ENCODE measurements at regions not wholly inside any gene's neighbourhood (a gene's known extent, or its start where the extent isn't known, plus 50 kb on each side); places are given as distances from the start of the nearest gene placed in this dataset.
"Not testable (repeated sequence)": the region's sequence is repeated elsewhere in the genome, so short reads cannot be mapped to it uniquely, and the experiment has no call there.

DNA sequence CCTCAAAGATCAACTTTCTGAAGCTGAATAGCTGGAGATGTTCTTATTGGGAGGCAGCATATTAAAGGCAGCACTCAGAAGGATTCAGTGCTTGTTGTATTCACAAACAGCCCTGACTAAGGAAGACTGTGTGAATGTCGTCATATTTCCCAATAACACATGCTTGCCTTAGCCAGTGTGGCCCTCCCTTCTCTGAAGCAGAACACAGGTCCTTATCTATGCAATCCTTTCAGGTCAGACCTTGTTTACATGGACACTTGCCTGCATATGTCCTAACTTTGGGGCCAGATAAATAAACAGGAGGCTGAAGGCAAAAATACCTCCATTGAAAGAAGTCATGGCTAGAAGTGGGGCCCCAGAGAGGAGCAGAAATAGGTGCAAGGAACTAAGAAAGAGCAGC lies 97.2 kb downstream of the SLC4A3 start:
- in situ Hi-C loops (cut with MboI; ENCODE audit: low sequenced_read_pairs) = no loop called here

GRCh38 chr2:219726916-219727315 lies 99.5 kb downstream of the SLC4A3 start:
- in situ Hi-C loops (cut with MboI; ENCODE audit: low sequenced_read_pairs) = no loop called here

GRCh38 chr2:219727771-219728429 lies 100.5 kb downstream of the SLC4A3 start:
- in situ Hi-C loops (cut with MboI; ENCODE audit: low sequenced_read_pairs) = no loop called here

GRCh38 chr2:219728991-219729487 lies 101.6 kb downstream of the SLC4A3 start:
- in situ Hi-C loops (cut with MboI; ENCODE audit: low sequenced_read_pairs) = no loop called here

- in situ Hi-C loops (cut with MboI; ENCODE audit: low sequenced_read_pairs) = no loop called here
Observed at GRCh38 chr2:219731173-219731572, 103.7 kb downstream of the SLC4A3 start.

- in situ Hi-C loops (cut with MboI; ENCODE audit: low sequenced_read_pairs) = no loop called here
Observed at GRCh38 chr2:219733106-219733505, 105.7 kb downstream of the SLC4A3 start.

DNA sequence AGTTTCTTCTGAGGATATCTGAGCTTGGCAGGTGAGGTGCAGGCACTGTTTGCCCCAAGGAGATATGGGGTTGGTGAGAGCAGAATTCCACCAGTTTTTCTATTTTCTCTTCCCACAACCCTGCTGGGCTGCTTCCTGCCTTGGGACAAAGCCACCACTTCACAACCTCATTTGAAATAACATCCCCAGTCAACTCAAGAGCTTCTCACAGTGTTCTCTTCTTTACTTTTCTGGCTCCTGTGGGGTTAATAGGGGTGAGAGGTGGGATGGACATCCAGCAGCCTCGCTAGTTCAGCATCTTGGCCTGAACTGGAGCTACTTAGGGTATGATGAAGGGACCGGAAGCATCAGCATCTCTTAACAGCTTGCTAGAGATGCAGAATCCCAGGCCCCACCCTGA lies 106.3 kb downstream of the SLC4A3 start:
- in situ Hi-C loops (cut with MboI; ENCODE audit: low sequenced_read_pairs) = no loop called here

- in situ Hi-C loops (cut with MboI; ENCODE audit: low sequenced_read_pairs) = no loop called here
Observed at GRCh38 chr2:219736209-219736608, 108.8 kb downstream of the SLC4A3 start.

DNA sequence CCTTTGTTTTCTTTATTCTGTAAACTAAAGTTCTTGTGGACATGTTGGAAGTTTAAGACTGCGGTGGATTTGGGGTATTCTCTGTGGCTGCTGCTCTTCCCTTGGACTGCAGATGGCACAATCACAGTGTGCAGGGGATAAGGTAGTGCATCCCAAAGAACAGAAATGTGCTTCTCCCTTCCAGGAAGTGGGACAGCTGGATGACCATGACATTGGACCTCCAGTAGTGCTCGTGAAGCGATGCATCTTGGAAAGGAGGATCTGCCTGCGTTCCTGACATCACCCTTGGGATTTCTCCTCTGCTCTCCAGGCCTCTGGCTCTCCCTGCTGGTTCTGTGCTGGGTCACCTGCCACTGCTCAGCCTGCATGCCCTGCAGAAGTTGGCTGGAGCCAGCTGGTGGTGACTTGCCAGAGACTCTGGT lies 109.9 kb downstream of the SLC4A3 start:
- in situ Hi-C loops (cut with MboI; ENCODE audit: low sequenced_read_pairs) = no loop called here

DNA sequence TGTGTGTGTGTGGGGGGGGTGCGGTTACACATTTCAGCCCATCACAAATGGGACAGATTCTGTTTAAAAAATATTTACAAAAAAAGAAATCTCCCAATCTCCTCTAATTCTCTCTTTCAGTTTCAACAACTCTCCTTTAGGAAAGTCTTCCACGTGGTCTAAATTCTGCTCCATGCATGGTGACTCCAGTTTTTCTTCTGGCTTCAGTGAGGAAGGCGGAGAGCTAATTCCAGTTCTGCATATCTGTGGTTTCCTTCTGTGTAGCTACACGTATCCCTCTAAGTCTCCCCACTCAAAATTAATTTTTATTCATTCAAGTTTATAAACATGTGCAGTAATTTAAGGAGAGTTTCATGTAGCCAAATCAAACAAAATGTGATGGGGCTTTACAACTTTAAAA lies 111.6 kb downstream of the SLC4A3 start:
- in situ Hi-C loops (cut with MboI; ENCODE audit: low sequenced_read_pairs) = no loop called here

- in situ Hi-C loops (cut with MboI; ENCODE audit: low sequenced_read_pairs) = no loop called here
Observed at GRCh38 chr2:219739866-219740440, 112.5 kb downstream of the SLC4A3 start.

DNA sequence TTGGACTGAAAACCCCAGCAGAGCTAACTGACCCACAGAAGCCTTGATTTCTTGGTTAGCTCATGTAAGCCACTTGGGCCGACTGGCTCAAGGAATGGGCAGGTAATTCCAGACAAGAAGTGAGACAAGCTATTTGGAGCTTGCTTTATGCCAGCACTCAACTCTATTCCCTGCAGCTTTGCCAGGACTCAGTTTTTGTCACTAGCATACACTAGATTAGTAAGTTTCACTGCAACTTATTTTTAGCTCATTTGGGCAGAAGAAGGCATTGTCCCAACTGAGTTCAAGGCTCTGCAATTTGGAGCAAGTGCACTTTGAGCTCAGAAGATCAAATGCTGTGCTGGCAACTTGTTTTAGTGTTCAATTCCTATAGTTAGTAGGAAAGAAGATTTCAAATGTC lies 116.1 kb downstream of the SLC4A3 start:
- in situ Hi-C loops (cut with MboI; ENCODE audit: low sequenced_read_pairs) = no loop called here

GRCh38 chr2:219744066-219744465 lies 116.6 kb downstream of the SLC4A3 start:
- in situ Hi-C loops (cut with MboI; ENCODE audit: low sequenced_read_pairs) = no loop called here

DNA sequence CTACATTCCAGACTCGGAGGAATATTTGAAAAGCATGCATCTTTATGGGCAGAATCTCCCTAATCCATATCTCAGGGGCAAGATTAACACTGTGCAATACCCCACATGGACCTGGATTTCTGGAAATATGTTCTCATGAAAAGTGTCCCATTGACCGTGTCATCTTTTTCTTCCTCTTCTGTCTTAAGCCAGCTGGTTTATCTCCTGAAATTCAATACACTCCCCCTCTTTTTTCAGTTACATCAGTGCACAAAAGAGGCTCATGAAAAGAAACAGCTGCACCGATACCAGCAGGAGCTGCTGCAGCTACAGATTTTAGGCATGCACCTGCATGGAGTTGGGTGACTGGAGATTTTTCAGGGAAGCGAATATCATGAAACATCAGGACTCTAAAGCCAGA lies 117.2 kb downstream of the SLC4A3 start:
- in situ Hi-C loops (cut with MboI; ENCODE audit: low sequenced_read_pairs) = no loop called here

- in situ Hi-C loops (cut with MboI; ENCODE audit: low sequenced_read_pairs) = no loop called here
Observed at GRCh38 chr2:219747637-219748036, 120.2 kb downstream of the SLC4A3 start.

DNA sequence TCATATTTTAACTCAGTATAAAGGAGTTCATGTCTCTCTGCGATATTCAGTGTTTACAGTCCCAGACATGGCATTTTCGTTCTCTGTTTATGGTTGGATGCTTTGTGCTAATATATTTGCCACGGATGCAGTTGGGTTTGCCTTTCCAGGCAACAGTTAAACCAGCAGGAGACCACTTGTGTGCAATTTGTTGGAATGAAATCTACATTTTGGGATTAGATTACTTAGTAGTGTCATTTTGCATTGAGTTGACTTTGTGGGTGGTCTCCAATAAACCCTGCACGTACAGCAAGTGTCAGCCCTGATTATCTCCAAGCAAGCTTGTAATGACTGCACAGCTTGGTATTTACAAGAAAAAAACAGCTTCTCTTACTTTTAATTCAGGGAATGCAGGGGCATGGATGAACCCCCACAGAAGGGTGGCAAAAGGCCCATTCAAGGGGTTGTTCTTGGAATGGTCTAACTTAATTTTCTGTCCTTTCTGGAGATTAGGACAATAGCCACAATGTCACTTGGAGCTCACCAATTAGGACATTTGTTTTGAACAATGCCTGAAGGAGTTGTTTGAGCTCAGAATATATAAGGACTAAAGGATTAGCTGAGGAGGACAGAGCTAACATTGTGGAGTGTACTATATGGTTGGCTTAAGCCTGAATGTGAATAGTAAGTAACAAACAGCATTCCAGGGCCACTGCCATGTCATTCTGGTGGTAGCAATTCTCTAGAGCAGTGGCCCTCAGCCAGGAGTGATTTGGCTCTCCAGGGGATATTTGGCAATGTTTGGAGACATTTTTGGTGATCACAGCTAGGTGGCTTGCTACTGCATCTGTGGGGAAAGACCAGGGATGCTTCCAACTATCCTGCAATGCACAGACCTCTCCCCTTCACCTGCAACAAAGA lies 121.5 kb downstream of the SLC4A3 start:
- in situ Hi-C loops (cut with MboI; ENCODE audit: low sequenced_read_pairs) = no loop called here

DNA sequence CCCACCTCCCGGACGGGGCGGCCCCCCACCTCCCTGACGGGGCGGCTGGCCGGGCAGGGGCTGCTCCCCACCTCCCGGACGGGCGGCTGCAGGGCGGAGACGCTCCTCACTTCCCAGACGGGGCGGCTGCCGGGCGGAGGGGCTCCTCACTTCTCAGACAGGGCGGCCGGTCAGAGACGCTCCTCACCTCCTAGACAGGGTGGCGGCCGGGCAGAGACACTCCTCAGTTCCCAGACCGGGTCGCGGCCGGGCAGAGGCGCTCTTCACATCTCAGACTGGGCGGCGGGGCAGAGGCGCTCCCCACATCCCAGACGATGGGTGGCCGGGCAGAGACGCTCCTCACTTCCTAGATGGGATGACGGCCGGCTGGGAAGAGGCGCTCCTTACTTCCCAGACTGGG lies 123.7 kb downstream of the SLC4A3 start:
- in situ Hi-C loops (cut with MboI; ENCODE audit: low sequenced_read_pairs) = not testable (repeated sequence)

- in situ Hi-C loops (cut with MboI; ENCODE audit: low sequenced_read_pairs) = no loop called here
Observed at GRCh38 chr2:219752726-219753125, 125.3 kb downstream of the SLC4A3 start.

GRCh38 chr2:219758907-219759680 lies 131.7 kb downstream of the SLC4A3 start:
- in situ Hi-C loops (cut with MboI; ENCODE audit: low sequenced_read_pairs) = no loop called here

GRCh38 chr2:219759801-219760200 lies 132.4 kb downstream of the SLC4A3 start:
- in situ Hi-C loops (cut with MboI; ENCODE audit: low sequenced_read_pairs) = no loop called here

Data from HL-60/S4 (cell line).